ENCODE measurements at regions not wholly inside any gene's neighbourhood (a gene's known extent, or its start where the extent isn't known, plus 50 kb on each side); places are given as distances from the start of the nearest gene placed in this dataset.

GRCh38 chr17:77316651-77317050 is 175.9 kb downstream of the SEC14L1 start:
- peaks cover 0 to 6% (median under 1%) of the 10 kb centered on the region in 4 donors for H3K36me3 ChIP-seq (ENCODE audit: control insufficient read depth in 4 of 4, insufficient read depth in 3 of 4, low read depth in 1 of 4, low read length in 3 of 4)
- peaks cover 24 to 58% (median 48%) of the 10 kb centered on the region in 4 donors for H3K4me1 ChIP-seq (ENCODE audit: control insufficient read depth in 4 of 4, insufficient read depth in 4 of 4, low read length in 3 of 4)
- no peaks in the 10 kb centered on the region for H3K27me3 ChIP-seq (ENCODE audit: control insufficient read depth in 4 of 4, insufficient read depth in 4 of 4, low read length in 3 of 4)
- H3K9ac ChIP-seq (ENCODE audit: low read depth in 1 of 2, low read length in 2 of 2): peak overlapping the region in 1 of 2 donors; percentile 18
- no peaks in the 10 kb centered on the region for H3K9me3 ChIP-seq (ENCODE audit: control insufficient read depth in 4 of 4, low read length in 3 of 4)
- WGBS: 83% methylated on average over 8 of the region's 8 CpGs
- TF ChIP-seq HNF4A (conservative IDR thresholded peaks at IDR 0.05): no peak
- TF ChIP-seq CTCF (IDR thresholded peaks at IDR 0.05; ENCODE audit: low read depth, low read length, missing input control): no peak
- no peak for TF ChIP-seq MAX (IDR thresholded peaks at IDR 0.05)
- TF ChIP-seq ZBTB33 (IDR thresholded peaks at IDR 0.05): no peak
- no peak for TF ChIP-seq GABPA (IDR thresholded peaks at IDR 0.05 in 1 of 2, conservative IDR thresholded peaks at IDR 0.05 in 1 of 2)
- TF ChIP-seq, protein P1, sequence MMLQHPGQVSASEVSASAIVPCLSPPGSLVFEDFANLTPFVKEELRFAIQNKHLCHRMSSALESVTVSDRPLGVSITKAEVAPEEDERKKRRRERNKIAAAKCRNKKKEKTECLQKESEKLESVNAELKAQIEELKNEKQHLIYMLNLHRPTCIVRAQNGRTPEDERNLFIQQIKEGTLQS (IDR thresholded peaks at IDR 0.05): no peak
- TF ChIP-seq, protein P2, sequence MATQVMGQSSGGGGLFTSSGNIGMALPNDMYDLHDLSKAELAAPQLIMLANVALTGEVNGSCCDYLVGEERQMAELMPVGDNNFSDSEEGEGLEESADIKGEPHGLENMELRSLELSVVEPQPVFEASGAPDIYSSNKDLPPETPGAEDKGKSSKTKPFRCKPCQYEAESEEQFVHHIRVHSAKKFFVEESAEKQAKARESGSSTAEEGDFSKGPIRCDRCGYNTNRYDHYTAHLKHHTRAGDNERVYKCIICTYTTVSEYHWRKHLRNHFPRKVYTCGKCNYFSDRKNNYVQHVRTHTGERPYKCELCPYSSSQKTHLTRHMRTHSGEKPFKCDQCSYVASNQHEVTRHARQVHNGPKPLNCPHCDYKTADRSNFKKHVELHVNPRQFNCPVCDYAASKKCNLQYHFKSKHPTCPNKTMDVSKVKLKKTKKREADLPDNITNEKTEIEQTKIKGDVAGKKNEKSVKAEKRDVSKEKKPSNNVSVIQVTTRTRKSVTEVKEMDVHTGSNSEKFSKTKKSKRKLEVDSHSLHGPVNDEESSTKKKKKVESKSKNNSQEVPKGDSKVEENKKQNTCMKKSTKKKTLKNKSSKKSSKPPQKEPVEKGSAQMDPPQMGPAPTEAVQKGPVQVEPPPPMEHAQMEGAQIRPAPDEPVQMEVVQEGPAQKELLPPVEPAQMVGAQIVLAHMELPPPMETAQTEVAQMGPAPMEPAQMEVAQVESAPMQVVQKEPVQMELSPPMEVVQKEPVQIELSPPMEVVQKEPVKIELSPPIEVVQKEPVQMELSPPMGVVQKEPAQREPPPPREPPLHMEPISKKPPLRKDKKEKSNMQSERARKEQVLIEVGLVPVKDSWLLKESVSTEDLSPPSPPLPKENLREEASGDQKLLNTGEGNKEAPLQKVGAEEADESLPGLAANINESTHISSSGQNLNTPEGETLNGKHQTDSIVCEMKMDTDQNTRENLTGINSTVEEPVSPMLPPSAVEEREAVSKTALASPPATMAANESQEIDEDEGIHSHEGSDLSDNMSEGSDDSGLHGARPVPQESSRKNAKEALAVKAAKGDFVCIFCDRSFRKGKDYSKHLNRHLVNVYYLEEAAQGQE (IDR thresholded peaks at IDR 0.05): no peak
- no peak for TF ChIP-seq YY1 (IDR thresholded peaks at IDR 0.05)
- no peak for TF ChIP-seq HNF4G (IDR thresholded peaks at IDR 0.05)
- TF ChIP-seq RAD21 (IDR thresholded peaks at IDR 0.05): no peak
- no peak for DNase-seq (ENCODE audit: low spot score)
- peak overlapping the region; percentile 90 to 93 for H3K27ac ChIP-seq (ENCODE audit: low read depth in 1 of 2, low read length in 2 of 2)
- no peak overlapping the region for H3K4me3 ChIP-seq (ENCODE audit: low read depth in 1 of 3, low read length in 3 of 3)

GRCh38 chr17:77317091-77317750 is 176.5 kb downstream of the SEC14L1 start:
- TF ChIP-seq MAX (IDR thresholded peaks at IDR 0.05): no peak
- TF ChIP-seq, protein P2 (IDR thresholded peaks at IDR 0.05): no peak
- TF ChIP-seq, protein P1 (IDR thresholded peaks at IDR 0.05): no peak
- TF ChIP-seq NR2F2 (IDR thresholded peaks at IDR 0.05): no peak
- TF ChIP-seq GABPA (IDR thresholded peaks at IDR 0.05 in 1 of 2, conservative IDR thresholded peaks at IDR 0.05 in 1 of 2): no peak
- no peak for TF ChIP-seq EGR1 (IDR thresholded peaks at IDR 0.05; ENCODE audit: low read depth in 2 of 2)
- TF ChIP-seq HNF4G (IDR thresholded peaks at IDR 0.05): no peak
- no peak for TF ChIP-seq TAF1 (conservative IDR thresholded peaks at IDR 0.05)
- TF ChIP-seq RAD21 (IDR thresholded peaks at IDR 0.05): no peak
- no peak for TF ChIP-seq JUND (IDR thresholded peaks at IDR 0.05)
- no peak overlapping the region for H3K4me3 ChIP-seq (ENCODE audit: low read depth in 1 of 3, low read length in 3 of 3)
- no peak for DNase-seq (ENCODE audit: low spot score)
- H3K36me3 ChIP-seq (ENCODE audit: control insufficient read depth in 4 of 4, insufficient read depth in 3 of 4, low read depth in 1 of 4, low read length in 3 of 4): peaks cover 0 to 5% (median 0%) of the 10 kb centered on the region in 4 donors
- no peak overlapping the region for H3K9ac ChIP-seq (ENCODE audit: low read depth in 1 of 2, low read length in 2 of 2)
- WGBS: 93% methylated on average over 16 of the region's 16 CpGs
- no peaks in the 10 kb centered on the region for H3K9me3 ChIP-seq (ENCODE audit: control insufficient read depth in 4 of 4, low read length in 3 of 4)
- H3K27ac ChIP-seq (ENCODE audit: low read depth in 1 of 2, low read length in 2 of 2): no peak overlapping the region
- peaks cover 24 to 59% (median 45%) of the 10 kb centered on the region in 4 donors for H3K4me1 ChIP-seq (ENCODE audit: control insufficient read depth in 4 of 4, insufficient read depth in 4 of 4, low read length in 3 of 4)
- no peaks in the 10 kb centered on the region for H3K27me3 ChIP-seq (ENCODE audit: control insufficient read depth in 4 of 4, insufficient read depth in 4 of 4, low read length in 3 of 4)

Measured in liver (tissue), 8 donors.